Stimulated activated naive CD8-positive, alpha-beta T cell treated with anti-CD3 and anti-CD28 coated beads, Interleukin-15, amount 100 ng/mL, for 72 hours (primary cell): ENCODE measurements at regions not wholly inside any gene's neighbourhood (a gene's known extent, or its start where the extent isn't known, plus 50 kb on each side); places are given as distances from the start of the nearest gene placed in this dataset.
"Not testable (repeated sequence)": the region's sequence is repeated elsewhere in the genome, so short reads cannot be mapped to it uniquely, and the experiment has no call there.

Experiments used
- ATAC-seq: fragments of 150-1000 bp; cut with Tn5 transposase; 2 replicates; pipeline ENCODE4 v1.10.0; 2021; ENCODE audit warnings: mild to moderate bottlenecking, moderate library complexity
- DNase-seq, 2 donors: peaks; one replicate each; pipeline ENCODE4 v3.0.0; 2021 to 2022
- H3K27ac Mint-ChIP-seq, 2 donors: one replicate each; pipeline ENCODE4 v1.8.0; 2022; ENCODE audit warnings: mild to moderate bottlenecking in 2 of 2, mixed read lengths in 2 of 2, moderate library complexity in 2 of 2
- H3K27me3 Mint-ChIP-seq: one replicate; pipeline ENCODE4 v1.8.0; 2022; ENCODE audit warnings: mixed read lengths
- H3K4me1 Mint-ChIP-seq: one replicate; pipeline ENCODE4 v1.8.0; 2022; ENCODE audit warnings: mild to moderate bottlenecking, mixed read lengths
- H3K4me3 Mint-ChIP-seq, 2 donors: one replicate each; pipeline ENCODE4 v1.8.0; 2022; ENCODE audit warnings: mild to moderate bottlenecking in 2 of 2, mixed read lengths in 2 of 2, moderate library complexity in 1 of 2
- H3K9me3 Mint-ChIP-seq, 2 donors: one replicate each; pipeline ENCODE4 v1.8.0; 2022; ENCODE audit warnings: mixed read lengths in 2 of 2

DNA sequence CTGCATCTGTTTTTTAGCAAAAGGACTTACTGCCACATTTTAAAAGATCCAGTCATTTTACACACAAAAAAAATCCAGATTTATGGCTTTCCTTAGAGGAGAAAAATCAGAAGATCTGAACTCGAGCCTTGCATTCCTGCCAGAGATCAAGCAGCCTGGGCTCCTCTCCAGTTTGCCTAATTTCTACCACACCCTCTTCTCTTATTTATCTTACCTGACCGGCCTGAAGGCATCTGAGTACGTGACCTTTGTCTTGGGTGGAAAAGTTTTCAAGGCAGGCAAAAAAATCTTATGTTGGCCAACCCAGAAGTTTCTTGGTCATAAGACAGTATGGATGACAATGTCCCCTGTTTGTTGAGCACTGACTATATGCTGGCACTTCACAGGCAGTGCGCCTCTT lies 60.3 kb downstream of the CHRD start:
- Mint-ChIP-seq H3K4me3 (no peak overlapping the region), H3K27ac (no peak overlapping the region), H3K27me3 (peaks cover 22% of the 10 kb centered on the region), H3K4me1 (no peaks in the 10 kb centered on the region), H3K9me3 (peaks cover 6% of the 10 kb centered on the region in 2 donors)
- no peak for ATAC-seq
- DNase-seq, result no peak

DNA sequence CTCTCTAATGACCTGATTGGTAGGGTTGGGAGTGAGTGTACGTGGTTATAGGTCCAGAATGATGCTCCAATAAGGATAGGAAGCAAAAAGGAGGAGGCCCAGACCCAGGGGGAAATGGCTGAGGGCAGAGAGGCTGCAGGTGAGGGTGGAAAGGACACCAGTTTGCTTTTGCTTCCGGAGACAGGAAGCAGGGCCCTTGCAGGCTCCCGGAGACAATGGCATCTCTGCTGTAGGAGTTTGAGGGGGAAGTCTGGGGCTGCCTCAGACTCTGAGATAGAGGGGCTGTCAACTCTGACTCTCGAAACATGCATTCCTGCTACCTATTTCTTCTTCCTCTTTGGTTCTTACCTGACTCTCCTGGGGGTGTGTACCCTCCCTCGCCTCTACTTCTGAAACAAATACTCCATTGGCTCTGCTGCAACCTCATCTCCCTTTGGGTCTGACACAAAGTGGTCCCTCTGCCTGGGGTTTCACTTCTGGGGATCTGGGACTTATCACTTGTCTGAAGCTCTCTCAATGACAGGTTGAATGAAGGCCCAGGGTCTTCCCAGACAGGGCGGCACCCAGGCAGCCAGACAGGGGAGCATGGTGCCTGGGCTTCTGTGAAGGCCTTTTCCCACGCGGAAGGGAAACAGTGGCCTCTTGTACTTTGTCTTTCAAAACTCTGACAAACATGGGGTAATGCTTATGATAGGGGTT lies 61.5 kb downstream of the CHRD start:
- Mint-ChIP-seq H3K27ac (no peak overlapping the region), H3K4me3 (no peak overlapping the region), H3K27me3 (peaks cover 22% of the 10 kb centered on the region), H3K9me3 (peaks cover 6% of the 10 kb centered on the region in 2 donors), H3K4me1 (no peaks in the 10 kb centered on the region)
- ATAC-seq (no peak), DNase-seq (no peak)

DNA sequence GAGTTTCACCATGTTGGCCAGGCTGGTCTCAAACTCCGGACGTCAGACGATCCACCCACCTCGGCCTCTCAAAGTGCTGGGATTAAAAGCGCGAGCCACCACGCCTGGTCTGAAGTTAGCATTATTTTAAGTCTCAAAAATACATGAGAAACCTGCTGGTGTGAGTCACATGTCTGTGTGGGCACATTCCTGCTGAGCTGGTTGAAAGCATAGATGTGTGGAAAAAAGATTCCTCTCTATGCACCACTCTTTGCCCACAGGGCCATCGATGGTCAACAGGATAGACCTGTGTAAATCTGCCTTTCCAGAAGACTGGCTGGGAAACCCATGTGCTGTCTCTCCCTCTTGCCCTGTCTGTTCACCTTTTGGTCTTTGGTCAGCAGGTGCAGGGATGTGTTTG lies 63.5 kb downstream of the CHRD start:
- no peaks in the 10 kb centered on the region for H3K4me1 Mint-ChIP-seq
- no peak for DNase-seq

GRCh38 chr3:184443831-184444230 lies 64.0 kb downstream of the CHRD start:
- Mint-ChIP-seq H3K27me3 (peaks cover 18% of the 10 kb centered on the region), H3K4me3 (no peak overlapping the region), H3K9me3 (no peaks in the 10 kb centered on the region), H3K4me1 (no peaks in the 10 kb centered on the region), H3K27ac (no peak overlapping the region)
- DNase-seq (no peak), ATAC-seq (no peak)

More for the DNA sequence above, 63.5 kb downstream of the CHRD start:
- Mint-ChIP-seq H3K4me3 (no peak overlapping the region), H3K27ac (no peak overlapping the region), H3K27me3 (peaks cover 22% of the 10 kb centered on the region), H3K9me3 (peaks cover 3% of the 10 kb centered on the region in 2 donors)
- no peak for ATAC-seq

- Mint-ChIP-seq H3K27me3 (no peaks in the 10 kb centered on the region), H3K4me1 (no peaks in the 10 kb centered on the region), H3K4me3 (no peak overlapping the region), H3K9me3 (no peaks in the 10 kb centered on the region), H3K27ac (no peak overlapping the region)
- ATAC-seq (no peak), DNase-seq (no peak)
Observed at GRCh38 chr3:184448321-184449160, 68.7 kb downstream of the CHRD start.

DNA sequence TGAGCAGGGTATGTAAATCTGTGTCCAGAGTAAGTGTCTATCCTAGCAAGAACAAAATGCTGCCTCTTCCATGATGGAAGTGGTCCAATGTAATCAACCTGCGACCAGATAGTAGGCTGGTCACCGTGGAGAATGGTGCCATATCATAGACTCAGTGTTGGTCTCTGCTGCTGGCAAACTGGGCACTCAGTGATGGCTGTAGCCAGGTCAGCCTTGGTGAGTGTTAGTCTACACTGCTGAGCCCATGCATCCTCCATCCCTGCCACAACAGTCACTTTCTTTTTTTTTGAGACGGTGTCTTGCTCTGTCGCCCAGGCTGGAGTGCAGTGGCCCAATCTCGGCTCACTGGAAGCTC lies 69.3 kb downstream of the CHRD start:
- no peak for DNase-seq
- no peak for ATAC-seq
- Mint-ChIP-seq H3K4me1 (no peaks in the 10 kb centered on the region), H3K27me3 (no peaks in the 10 kb centered on the region), H3K9me3 (no peaks in the 10 kb centered on the region), H3K4me3 (no peak overlapping the region), H3K27ac (no peak overlapping the region)

- DNase-seq, result no peak
- no peak overlapping the region for H3K4me3 Mint-ChIP-seq
- H3K27ac Mint-ChIP-seq, result no peak overlapping the region
- H3K9me3 Mint-ChIP-seq, result no peaks in the 10 kb centered on the region
- ATAC-seq, result no peak
- H3K27me3 Mint-ChIP-seq, result no peaks in the 10 kb centered on the region
- H3K4me1 Mint-ChIP-seq, result no peaks in the 10 kb centered on the region
Observed at GRCh38 chr3:184450547-184450946, 70.7 kb downstream of the CHRD start.

DNA sequence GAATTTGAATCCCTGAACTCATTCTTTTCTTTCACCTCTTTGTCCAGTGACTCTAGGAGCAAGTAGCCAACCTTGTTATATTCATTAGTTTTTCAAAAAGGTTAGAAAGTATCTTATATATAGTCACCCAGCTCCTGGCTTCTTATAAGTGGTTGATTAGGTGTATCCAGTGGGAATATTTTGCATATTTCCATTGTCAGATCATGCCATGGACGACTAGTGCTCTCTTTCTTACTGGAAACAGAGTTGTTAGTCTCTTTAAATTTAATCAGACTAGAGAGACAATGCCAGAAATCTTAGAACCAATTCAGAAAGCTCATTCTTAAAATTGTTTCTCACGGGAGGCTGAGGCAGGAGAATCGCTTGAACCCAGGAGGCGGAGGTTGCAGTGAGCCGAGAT lies 73.4 kb downstream of the CHRD start:
- Mint-ChIP-seq H3K27me3 (no peaks in the 10 kb centered on the region), H3K27ac (no peak overlapping the region), H3K4me3 (no peak overlapping the region), H3K9me3 (no peaks in the 10 kb centered on the region), H3K4me1 (no peaks in the 10 kb centered on the region)
- ATAC-seq (no peak), DNase-seq (no peak)

DNA sequence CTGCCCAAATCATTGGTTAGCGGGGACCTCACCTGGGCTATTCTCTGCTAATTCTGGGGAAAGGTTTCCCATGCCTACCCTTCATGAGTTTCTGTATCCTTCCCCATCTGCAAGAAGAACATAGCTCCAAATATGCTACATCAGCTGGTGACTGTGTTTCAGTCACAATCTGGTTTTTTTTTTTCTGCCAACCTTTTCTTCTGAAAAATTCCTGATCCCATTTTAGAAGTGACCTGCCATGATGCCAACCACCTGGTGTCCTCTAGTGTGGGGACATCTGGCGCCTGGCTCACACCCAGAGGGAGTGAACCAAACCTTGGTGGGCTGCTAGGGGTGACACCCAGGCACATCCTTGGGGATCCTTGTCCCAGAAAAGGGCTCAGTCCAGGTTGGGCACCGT lies 76.1 kb downstream of the CHRD start:
- no peaks in the 10 kb centered on the region for H3K27me3 Mint-ChIP-seq
- H3K27ac Mint-ChIP-seq, result no peak overlapping the region
- H3K4me3 Mint-ChIP-seq, result no peak overlapping the region
- H3K4me1 Mint-ChIP-seq, result no peaks in the 10 kb centered on the region
- H3K9me3 Mint-ChIP-seq, result no peaks in the 10 kb centered on the region
- ATAC-seq (no peak), DNase-seq (no peak)

GRCh38 chr3:184456476-184456875 lies 76.6 kb downstream of the CHRD start:
- no peak overlapping the region for H3K4me3 Mint-ChIP-seq
- ATAC-seq, result no peak
- H3K27ac Mint-ChIP-seq, result no peak overlapping the region
- no peak for DNase-seq
- no peaks in the 10 kb centered on the region for H3K27me3 Mint-ChIP-seq
- no peaks in the 10 kb centered on the region for H3K4me1 Mint-ChIP-seq
- no peaks in the 10 kb centered on the region for H3K9me3 Mint-ChIP-seq

GRCh38 chr3:184457329-184457728 lies 77.5 kb downstream of the CHRD start:
- no peak overlapping the region for H3K27ac Mint-ChIP-seq
- no peak overlapping the region for H3K4me3 Mint-ChIP-seq
- no peaks in the 10 kb centered on the region for H3K4me1 Mint-ChIP-seq

GRCh38 chr3:184457784-184458377 lies 78.0 kb downstream of the CHRD start:
- ATAC-seq, H3K4me3 Mint-ChIP-seq, DNase-seq, H3K9me3 Mint-ChIP-seq, H3K4me1 Mint-ChIP-seq, H3K27me3 Mint-ChIP-seq: not testable (repeated sequence)
- H3K27ac Mint-ChIP-seq, result peak overlapping the region in 1 of 2 donors; percentile 45

More at GRCh38 chr3:184457329-184457728, 77.5 kb downstream of the CHRD start:
- ATAC-seq, result no peak
- no peaks in the 10 kb centered on the region for H3K9me3 Mint-ChIP-seq
- H3K27me3 Mint-ChIP-seq, result no peaks in the 10 kb centered on the region
- no peak for DNase-seq

GRCh38 chr3:184459355-184459754 lies 79.5 kb downstream of the CHRD start:
- DNase-seq (no peak), ATAC-seq (no peak)
- H3K27me3 Mint-ChIP-seq, result no peaks in the 10 kb centered on the region
- no peaks in the 10 kb centered on the region for H3K4me1 Mint-ChIP-seq
- H3K4me3 Mint-ChIP-seq, result no peak overlapping the region
- no peak overlapping the region for H3K27ac Mint-ChIP-seq
- no peaks in the 10 kb centered on the region for H3K9me3 Mint-ChIP-seq

DNA sequence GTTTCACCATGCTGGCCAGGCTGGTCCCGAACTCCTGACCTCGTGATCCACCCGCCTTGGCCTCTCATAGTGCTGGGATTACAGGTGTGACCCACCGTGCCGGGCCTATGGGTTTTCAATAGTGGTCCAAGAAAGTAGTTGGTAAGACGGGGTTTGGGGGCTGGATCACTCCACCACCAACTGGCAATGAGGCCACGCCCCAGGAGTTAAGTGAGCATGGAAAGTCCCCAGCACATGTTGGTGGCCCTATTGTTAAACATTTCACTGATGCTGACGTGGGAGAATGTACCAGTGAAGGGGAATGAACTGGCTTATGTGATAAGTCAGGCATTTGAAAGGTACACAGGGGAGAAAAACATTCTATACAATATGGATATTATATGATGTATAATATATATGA lies 80.4 kb downstream of the CHRD start:
- no peak for DNase-seq
- H3K27me3 Mint-ChIP-seq, result peaks cover under 1% of the 10 kb centered on the region
- ATAC-seq, result no peak
- H3K9me3 Mint-ChIP-seq, result no peaks in the 10 kb centered on the region
- no peak overlapping the region for H3K4me3 Mint-ChIP-seq
- H3K4me1 Mint-ChIP-seq, result no peaks in the 10 kb centered on the region
- H3K27ac Mint-ChIP-seq, result no peak overlapping the region

DNA sequence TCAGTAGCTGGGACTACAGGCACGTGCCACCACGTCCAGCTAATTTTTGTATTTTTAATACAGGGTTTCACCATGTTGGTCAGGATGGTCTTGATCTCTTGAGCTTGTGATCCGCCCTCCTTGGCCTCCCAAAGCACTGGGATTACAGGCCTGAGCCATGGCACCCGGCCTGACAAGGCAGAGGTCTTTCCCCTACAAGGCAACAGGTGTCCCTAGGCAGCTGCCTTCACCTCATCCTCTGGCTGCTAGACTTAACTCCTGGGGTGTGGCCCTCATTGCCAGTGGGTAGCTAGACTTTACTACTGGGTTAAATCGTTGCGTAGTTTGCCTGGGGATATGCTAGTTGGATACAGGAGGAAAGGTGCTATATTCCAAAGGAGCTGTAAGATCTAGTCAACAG lies 81.4 kb downstream of the CHRD start:
- no peak for DNase-seq
- H3K27ac Mint-ChIP-seq, result peak overlapping the region in 1 of 2 donors; percentile 9
- no peak for ATAC-seq
- H3K9me3 Mint-ChIP-seq, result no peaks in the 10 kb centered on the region
- H3K27me3 Mint-ChIP-seq, result peaks cover 10% of the 10 kb centered on the region
- no peak overlapping the region for H3K4me3 Mint-ChIP-seq
- H3K4me1 Mint-ChIP-seq, result no peaks in the 10 kb centered on the region

DNA sequence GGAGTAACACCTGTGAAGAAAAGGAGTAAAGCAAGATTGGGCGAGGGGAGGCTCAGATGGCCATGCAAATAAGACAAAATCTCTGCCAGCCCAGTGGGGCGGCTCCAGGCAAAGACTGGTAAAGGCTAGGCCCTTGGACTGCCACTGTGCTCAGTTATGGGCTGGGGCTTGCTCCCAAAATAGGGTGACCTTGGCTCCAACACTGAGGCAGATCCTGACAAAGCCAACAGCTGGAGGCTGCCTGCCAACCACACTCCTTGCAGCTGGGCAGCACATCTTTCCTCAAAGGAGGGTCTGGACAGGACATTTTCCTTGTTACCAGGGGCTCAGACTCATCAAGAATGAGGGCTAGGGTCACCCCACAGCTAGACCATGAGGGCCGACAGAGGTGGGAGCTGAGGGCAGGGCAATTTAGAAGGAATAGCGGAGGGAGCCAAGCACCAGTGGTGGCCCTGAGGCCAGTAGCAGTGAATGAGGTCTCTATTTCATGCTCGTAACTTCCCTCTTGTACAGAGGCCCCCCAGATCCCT lies 86.1 kb downstream of the CHRD start:
- H3K27me3 Mint-ChIP-seq, result peaks cover 33% of the 10 kb centered on the region
- DNase-seq (no peak), ATAC-seq (no peak)
- H3K27ac Mint-ChIP-seq, result peak overlapping the region in 1 of 2 donors; percentile 7
- no peak overlapping the region for H3K4me3 Mint-ChIP-seq
- peaks cover 16% of the 10 kb centered on the region for H3K4me1 Mint-ChIP-seq
- H3K9me3 Mint-ChIP-seq, result no peaks in the 10 kb centered on the region
